Lung (tissue), 11 donors: ENCODE measurements at regions not wholly inside any gene's neighbourhood (a gene's known extent, or its start where the extent isn't known, plus 50 kb on each side); places are given as distances from the start of the nearest gene placed in this dataset.

Experiments used
- ATAC-seq: fragments of 200-7000 bp; cut with Tn5 transposase; one replicate; pipeline ENCODE4 v1.9.1; 2020; ENCODE audit warnings: moderate number of reproducible peaks; ENCODE audit not compliant: insufficient read depth, low FRiP score
- DNase-seq, 3 donors: peaks; one replicate each; pipeline ENCODE4 v3.0.0-alpha.2; 2013 to 2017
- H3K27ac ChIP-seq, 2 donors: one replicate each; pipeline ENCODE4 v1.5.1; 2013; ENCODE audit warnings: mild to moderate bottlenecking in 2 of 2, moderate library complexity in 2 of 2, control low read depth in 1 of 2, inconsistent platforms in 1 of 2, low read depth in 1 of 2, low read length in 1 of 2
- H3K27me3 ChIP-seq, 3 donors: one replicate each; pipeline ENCODE4 v1.5.1; 2013; ENCODE audit warnings: low read length in 2 of 3; ENCODE audit not compliant: control insufficient read depth in 3 of 3, insufficient read depth in 3 of 3
- H3K36me3 ChIP-seq, 4 donors: one replicate each; pipeline ENCODE4 v1.5.1; 2013; ENCODE audit warnings: low read length in 4 of 4, mild to moderate bottlenecking in 1 of 4, moderate library complexity in 1 of 4; ENCODE audit not compliant: control insufficient read depth in 4 of 4, insufficient read depth in 4 of 4
- H3K4me1 ChIP-seq, 5 donors: one replicate each; pipeline ENCODE4 v1.5.1; 2013; ENCODE audit warnings: low read length in 5 of 5, mild to moderate bottlenecking in 2 of 5, moderate library complexity in 1 of 5; ENCODE audit not compliant: control insufficient read depth in 5 of 5, insufficient read depth in 5 of 5
- H3K4me3 ChIP-seq: one replicate; pipeline ENCODE4 v1.5.1; 2013; ENCODE audit warnings: mild to moderate bottlenecking, control low read depth, moderate library complexity
- H3K9ac ChIP-seq, 2 donors: one replicate each; pipeline ENCODE4 v1.5.1; 2013; ENCODE audit warnings: low read length in 2 of 2, control low read depth in 1 of 2; ENCODE audit not compliant: insufficient read depth in 1 of 2
- H3K9me3 ChIP-seq, 4 donors: one replicate each; pipeline ENCODE4 v1.5.1; 2013; ENCODE audit warnings: low read length in 3 of 4, mild to moderate bottlenecking in 1 of 4, moderate library complexity in 1 of 4; ENCODE audit not compliant: control insufficient read depth in 4 of 4, insufficient read depth in 3 of 4
- CTCF ChIP-seq: IDR thresholded peaks from 2 replicates; pipeline ENCODE4 v1.5.1; 2012; ENCODE audit warnings: mild to moderate bottlenecking; ENCODE audit errors: control extremely low read depth, extremely low read depth
- WGBS, 2 donors: extraction: QIAGEN DNeasy Blood & Tissue Kit; methylation state at CpG; one replicate each; pipeline ENCODE4 v1.1.7; 2013; 5-methylcytosine and 5-hydroxymethylcytosine counted together
- donor health status: control.
- donor health status: control.
- donor health status: Bipolar disorder and iron deficiency.
- donor health status: healthy.
- donor health status: DM: yes; HTN: yes; CAD: no.

GRCh38 chr20:10795286-10796026 lies 121.7 kb upstream of the JAG1 start:
- TF ChIP-seq CTCF, result no peak
- H3K36me3 ChIP-seq, result no peaks in the 10 kb centered on the region
- H3K27ac ChIP-seq, result no peak overlapping the region
- H3K27me3 ChIP-seq, result no peaks in the 10 kb centered on the region
- ATAC-seq (no peak), DNase-seq (no peak)
- H3K9me3 ChIP-seq, result no peaks in the 10 kb centered on the region
- H3K4me3 ChIP-seq, result no peak overlapping the region
- peaks cover 0 to 5% (median 0%) of the 10 kb centered on the region in 5 donors for H3K4me1 ChIP-seq
- 73 to 87% methylated on average over 11 of the region's 11 CpGs for WGBS, 2 donors
- no peak overlapping the region for H3K9ac ChIP-seq

- Histone ChIP-seq H3K4me1 (peaks cover 0 to 5% (median 0%) of the 10 kb centered on the region in 5 donors), H3K27ac (no peak overlapping the region), H3K9me3 (no peaks in the 10 kb centered on the region), H3K36me3 (no peaks in the 10 kb centered on the region), H3K9ac (no peak overlapping the region), H3K27me3 (no peaks in the 10 kb centered on the region), H3K4me3 (no peak overlapping the region)
- DNase-seq (no peak), ATAC-seq (no peak)
- 86 to 92% methylated on average over 3 of the region's 3 CpGs for WGBS, 2 donors
- no peak for TF ChIP-seq CTCF
Measured at GRCh38 chr20:10798811-10799210, 125.0 kb upstream of the JAG1 start.

GRCh38 chr20:10799735-10800134 lies 125.9 kb upstream of the JAG1 start:
- DNase-seq, result no peak
- WGBS, 2 donors, result 92 to 95% methylated on average over 2 of the region's 2 CpGs
- H3K9ac ChIP-seq, result no peak overlapping the region
- ATAC-seq, result no peak
- TF ChIP-seq CTCF, result no peak
- no peaks in the 10 kb centered on the region for H3K36me3 ChIP-seq
- H3K4me1 ChIP-seq, result peaks cover 0 to 1% (median 0%) of the 10 kb centered on the region in 5 donors
- no peak overlapping the region for H3K4me3 ChIP-seq
- no peaks in the 10 kb centered on the region for H3K27me3 ChIP-seq
- H3K9me3 ChIP-seq, result no peaks in the 10 kb centered on the region
- no peak overlapping the region for H3K27ac ChIP-seq

GRCh38 chr20:10800288-10800687 lies 126.5 kb upstream of the JAG1 start:
- H3K4me3 ChIP-seq, result no peak overlapping the region
- H3K9me3 ChIP-seq, result no peaks in the 10 kb centered on the region
- no peak overlapping the region for H3K27ac ChIP-seq
- no peak for TF ChIP-seq CTCF
- H3K4me1 ChIP-seq, result peaks cover 0 to 2% (median 0%) of the 10 kb centered on the region in 5 donors
- ATAC-seq (no peak), DNase-seq (no peak)
- no peak overlapping the region for H3K9ac ChIP-seq
- H3K27me3 ChIP-seq, result no peaks in the 10 kb centered on the region
- no peaks in the 10 kb centered on the region for H3K36me3 ChIP-seq
- WGBS, 2 donors, result 70 to 73% methylated on average over 6 of the region's 6 CpGs
